ENCODE measurements at regions not wholly inside any gene's neighbourhood (a gene's known extent, or its start where the extent isn't known, plus 50 kb on each side); places are given as distances from the start of the nearest gene placed in this dataset.

GRCh38 chr12:34333337-34333736 is 311.0 kb downstream of the ALG10 start:
- H3K4me3 ChIP-seq = no peak overlapping the region
- H3K27me3 ChIP-seq = peaks cover 0 to 65% (median 8%) of the 10 kb centered on the region in 9 donors
- ATAC-seq = no peak

GRCh38 chr12:34334538-34334937 is 312.2 kb downstream of the ALG10 start:
- H3K36me3 ChIP-seq = no peaks in the 10 kb centered on the region
- peaks cover 0 to 77% (median 8%) of the 10 kb centered on the region in 9 donors for H3K27me3 ChIP-seq

More at GRCh38 chr12:34333337-34333736, 311.0 kb downstream of the ALG10 start:
- intact Hi-C loops (cut with DNase I) = no loop called here
- DNase-seq = no peak
- H3K27ac ChIP-seq = no peak overlapping the region
- peaks cover 0 to 28% (median 0%) of the 10 kb centered on the region in 12 donors for H3K9me3 ChIP-seq
- 64 to 78% (median 70%) methylated on average over 24 of the region's 24 CpGs for WGBS, 4 donors
- H3K36me3 ChIP-seq = no peaks in the 10 kb centered on the region
- H3K4me1 ChIP-seq = no peaks in the 10 kb centered on the region
- TF ChIP-seq CTCF (IDR thresholded peaks at IDR 0.05) (no peak), POLR2A (IDR thresholded peaks at IDR 0.05) (no peak)

DNA sequence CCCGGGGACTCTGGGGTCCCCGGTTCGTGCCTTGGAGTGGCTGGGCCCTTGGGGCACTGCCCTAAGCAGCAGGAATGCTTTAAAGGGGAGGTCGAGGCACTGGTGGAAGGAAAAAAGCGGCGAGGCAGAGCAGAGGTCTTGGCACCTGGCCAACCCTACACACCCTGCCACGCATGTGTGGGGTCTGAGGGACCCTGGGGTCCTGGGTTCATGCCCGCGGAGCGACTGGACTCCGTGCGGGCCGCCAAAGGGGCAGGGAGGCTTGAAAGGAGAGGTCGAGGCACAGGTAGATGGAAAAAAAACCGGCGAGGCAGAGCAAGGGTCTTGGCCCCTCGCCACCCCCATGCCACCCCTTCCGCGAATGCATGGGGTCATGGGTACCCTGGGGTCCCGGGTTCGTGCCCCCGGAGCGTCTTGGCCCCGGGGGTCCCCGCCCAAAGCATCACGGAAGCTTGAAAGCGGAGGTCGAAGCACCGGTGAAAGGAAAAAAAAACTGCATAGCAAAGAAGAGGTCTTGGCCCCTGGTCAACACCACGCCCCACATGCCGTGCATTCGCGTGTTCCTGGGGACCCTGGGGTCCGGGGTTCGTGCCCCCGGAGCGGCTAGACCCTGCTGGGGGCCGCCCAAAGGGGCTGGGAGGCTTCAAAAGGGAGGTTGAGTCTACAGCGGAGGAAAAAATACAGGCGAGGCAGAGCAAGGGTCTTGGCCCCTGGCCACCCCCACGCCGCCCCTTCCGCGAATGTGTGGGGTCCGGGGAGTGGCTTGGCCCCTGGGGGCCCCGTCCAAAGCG is 312.9 kb downstream of the ALG10 start:
- no peak for ATAC-seq
- peaks cover 0 to 24% (median 0%) of the 10 kb centered on the region in 12 donors for H3K9me3 ChIP-seq
- 41 to 52% (median 44%) methylated on average over 46 to 47 of the region's 47 CpGs for WGBS, 4 donors

More at GRCh38 chr12:34334538-34334937, 312.2 kb downstream of the ALG10 start:
- no peaks in the 10 kb centered on the region for H3K4me1 ChIP-seq
- 62 to 78% (median 72%) methylated on average over 13 to 14 of the region's 14 CpGs for WGBS, 4 donors
- H3K9me3 ChIP-seq = peaks cover 0 to 27% (median 0%) of the 10 kb centered on the region in 12 donors
- no peak for ATAC-seq
- intact Hi-C loops (cut with DNase I) = no loop called here
- TF ChIP-seq POLR2A (IDR thresholded peaks at IDR 0.05) = no peak
- no peak for TF ChIP-seq CTCF (IDR thresholded peaks at IDR 0.05)
- H3K4me3 ChIP-seq = no peak overlapping the region
- no peak for DNase-seq
- no peak overlapping the region for H3K27ac ChIP-seq

More for the DNA sequence above, 312.9 kb downstream of the ALG10 start:
- H3K4me3 ChIP-seq = no peak overlapping the region
- H3K27ac ChIP-seq = no peak overlapping the region
- H3K4me1 ChIP-seq = no peaks in the 10 kb centered on the region
- no peaks in the 10 kb centered on the region for H3K36me3 ChIP-seq
- TF ChIP-seq CTCF (IDR thresholded peaks at IDR 0.05) (no peak), POLR2A (IDR thresholded peaks at IDR 0.05) (no peak)
- DNase-seq = no peak
- H3K27me3 ChIP-seq = peaks cover 0 to 83% (median 8%) of the 10 kb centered on the region in 9 donors
- intact Hi-C loops (cut with DNase I) = no loop called here
